ENCODE measurements at regions not wholly inside any gene's neighbourhood (a gene's known extent, or its start where the extent isn't known, plus 50 kb on each side); places are given as distances from the start of the nearest gene placed in this dataset.

GRCh38 chr10:88066319-88066718 lies 202.9 kb downstream of the PTEN start:
- TF ChIP-seq CTCF (conservative IDR thresholded peaks at IDR 0.05 in 1 of 2, IDR thresholded peaks at IDR 0.05 in 1 of 2; ENCODE audit: extremely low read depth in 1 of 2, insufficient read depth in 1 of 2, low read depth in 1 of 2, low read length in 2 of 2) (no peak), EZH2 (IDR thresholded peaks at IDR 0.05; ENCODE audit: borderline replicate concordance, low read length) (no peak)
